SU-DHL-6 (cell line): ENCODE measurements at regions not wholly inside any gene's neighbourhood (a gene's known extent, or its start where the extent isn't known, plus 50 kb on each side); places are given as distances from the start of the nearest gene placed in this dataset.

Source experiments
- EZH2phosphoT487 ChIP-seq: fragments of 200-600 bp; sonication (generic), shearing (Covaris generic); conservative IDR thresholded peaks from 2 replicates; pipeline ENCODE4 v1.6.1; 2018; ENCODE audit warnings: mild to moderate bottlenecking, antibody characterized with exemption, low read length, moderate library complexity, mixed read lengths
- TF ChIP-seq, protein P1 (sequence below): fragments of 200-600 bp; sonication (generic); IDR thresholded peaks from one replicate; pipeline ENCODE4 v1.5.1; 2017; ENCODE audit warnings: antibody characterized with exemption, mild to moderate bottlenecking, low read length, moderate library complexity; ENCODE audit not compliant: insufficient read depth, poor library complexity, severe bottlenecking

DNA sequence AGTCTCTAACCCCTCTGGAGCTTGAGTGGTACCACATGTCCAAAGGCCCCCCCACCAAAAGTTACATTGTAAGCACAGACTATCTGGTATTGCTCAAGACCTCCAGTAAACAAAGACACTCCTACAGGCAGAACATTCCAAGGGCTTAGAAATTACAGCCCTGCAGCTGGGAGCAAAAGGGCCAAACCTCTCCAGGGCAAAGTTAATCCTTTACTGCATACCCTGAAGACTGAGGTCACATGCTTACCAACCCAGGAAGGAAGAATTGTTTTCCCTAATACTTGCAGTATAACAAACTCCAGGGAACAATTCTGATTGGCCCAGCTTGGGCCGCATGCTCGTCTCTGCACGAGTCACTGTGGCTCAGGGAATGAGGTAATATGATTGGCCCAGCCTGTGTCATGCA is 266.1 kb upstream of the NR2F2 start:
- TF ChIP-seq, protein P1, sequence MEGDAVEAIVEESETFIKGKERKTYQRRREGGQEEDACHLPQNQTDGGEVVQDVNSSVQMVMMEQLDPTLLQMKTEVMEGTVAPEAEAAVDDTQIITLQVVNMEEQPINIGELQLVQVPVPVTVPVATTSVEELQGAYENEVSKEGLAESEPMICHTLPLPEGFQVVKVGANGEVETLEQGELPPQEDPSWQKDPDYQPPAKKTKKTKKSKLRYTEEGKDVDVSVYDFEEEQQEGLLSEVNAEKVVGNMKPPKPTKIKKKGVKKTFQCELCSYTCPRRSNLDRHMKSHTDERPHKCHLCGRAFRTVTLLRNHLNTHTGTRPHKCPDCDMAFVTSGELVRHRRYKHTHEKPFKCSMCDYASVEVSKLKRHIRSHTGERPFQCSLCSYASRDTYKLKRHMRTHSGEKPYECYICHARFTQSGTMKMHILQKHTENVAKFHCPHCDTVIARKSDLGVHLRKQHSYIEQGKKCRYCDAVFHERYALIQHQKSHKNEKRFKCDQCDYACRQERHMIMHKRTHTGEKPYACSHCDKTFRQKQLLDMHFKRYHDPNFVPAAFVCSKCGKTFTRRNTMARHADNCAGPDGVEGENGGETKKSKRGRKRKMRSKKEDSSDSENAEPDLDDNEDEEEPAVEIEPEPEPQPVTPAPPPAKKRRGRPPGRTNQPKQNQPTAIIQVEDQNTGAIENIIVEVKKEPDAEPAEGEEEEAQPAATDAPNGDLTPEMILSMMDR, result no peak
- no peak for TF ChIP-seq EZH2phosphoT487
